Cardiac fibroblast (primary cell): ENCODE measurements at regions not wholly inside any gene's neighbourhood (a gene's known extent, or its start where the extent isn't known, plus 50 kb on each side); places are given as distances from the start of the nearest gene placed in this dataset.
A peak's percentile ranks its signal among the peaks of the same experiment; 100 is the strongest.

ENCODE experiments used
- DNase-seq, 2 donors: peaks; one replicate each; pipeline versions ENCODE4 v3.0.0 to v3.0.0-alpha.2; 2010; ENCODE audit warnings: low read depth in 2 of 2
- H3K4me3 ChIP-seq, 2 donors: replicated peaks in 1 of 2; 1 replicate in 1 of 2; 2 replicates in 1 of 2; pipeline ENCODE4 v1.5.1; 2011; ENCODE audit warnings: low read depth in 2 of 2, low read length in 2 of 2, mild to moderate bottlenecking in 2 of 2, moderate library complexity in 1 of 2
- TF ChIP-seq, protein P1 (sequence below): IDR thresholded peaks from one replicate; pipeline ENCODE4 v1.5.1; 2011; ENCODE audit warnings: low read depth, mild to moderate bottlenecking, low read length, inconsistent platforms

DNA sequence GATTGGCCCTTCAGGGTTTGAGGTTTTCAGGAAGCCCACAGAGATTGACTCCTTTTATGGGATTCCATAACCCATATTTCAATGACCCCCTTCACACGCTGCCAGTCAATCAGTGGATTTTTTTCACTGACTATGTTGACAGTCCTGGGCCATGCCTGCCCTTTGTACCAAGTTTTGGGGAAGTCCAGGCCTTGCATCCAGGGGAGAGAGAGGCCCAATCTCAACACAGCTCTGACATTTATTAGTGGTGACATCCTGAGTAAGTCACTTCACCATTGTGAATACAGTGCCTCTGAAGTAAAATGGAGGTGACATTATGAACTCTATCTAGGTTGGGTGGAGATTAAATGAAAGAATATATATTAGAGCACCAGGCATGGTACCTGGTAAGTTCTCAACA is 181.1 kb downstream of the NUFIP1 start:
- H3K4me3 ChIP-seq = no peak overlapping the region
- no peak for DNase-seq
- TF ChIP-seq, protein P1, sequence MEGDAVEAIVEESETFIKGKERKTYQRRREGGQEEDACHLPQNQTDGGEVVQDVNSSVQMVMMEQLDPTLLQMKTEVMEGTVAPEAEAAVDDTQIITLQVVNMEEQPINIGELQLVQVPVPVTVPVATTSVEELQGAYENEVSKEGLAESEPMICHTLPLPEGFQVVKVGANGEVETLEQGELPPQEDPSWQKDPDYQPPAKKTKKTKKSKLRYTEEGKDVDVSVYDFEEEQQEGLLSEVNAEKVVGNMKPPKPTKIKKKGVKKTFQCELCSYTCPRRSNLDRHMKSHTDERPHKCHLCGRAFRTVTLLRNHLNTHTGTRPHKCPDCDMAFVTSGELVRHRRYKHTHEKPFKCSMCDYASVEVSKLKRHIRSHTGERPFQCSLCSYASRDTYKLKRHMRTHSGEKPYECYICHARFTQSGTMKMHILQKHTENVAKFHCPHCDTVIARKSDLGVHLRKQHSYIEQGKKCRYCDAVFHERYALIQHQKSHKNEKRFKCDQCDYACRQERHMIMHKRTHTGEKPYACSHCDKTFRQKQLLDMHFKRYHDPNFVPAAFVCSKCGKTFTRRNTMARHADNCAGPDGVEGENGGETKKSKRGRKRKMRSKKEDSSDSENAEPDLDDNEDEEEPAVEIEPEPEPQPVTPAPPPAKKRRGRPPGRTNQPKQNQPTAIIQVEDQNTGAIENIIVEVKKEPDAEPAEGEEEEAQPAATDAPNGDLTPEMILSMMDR = no peak

DNA sequence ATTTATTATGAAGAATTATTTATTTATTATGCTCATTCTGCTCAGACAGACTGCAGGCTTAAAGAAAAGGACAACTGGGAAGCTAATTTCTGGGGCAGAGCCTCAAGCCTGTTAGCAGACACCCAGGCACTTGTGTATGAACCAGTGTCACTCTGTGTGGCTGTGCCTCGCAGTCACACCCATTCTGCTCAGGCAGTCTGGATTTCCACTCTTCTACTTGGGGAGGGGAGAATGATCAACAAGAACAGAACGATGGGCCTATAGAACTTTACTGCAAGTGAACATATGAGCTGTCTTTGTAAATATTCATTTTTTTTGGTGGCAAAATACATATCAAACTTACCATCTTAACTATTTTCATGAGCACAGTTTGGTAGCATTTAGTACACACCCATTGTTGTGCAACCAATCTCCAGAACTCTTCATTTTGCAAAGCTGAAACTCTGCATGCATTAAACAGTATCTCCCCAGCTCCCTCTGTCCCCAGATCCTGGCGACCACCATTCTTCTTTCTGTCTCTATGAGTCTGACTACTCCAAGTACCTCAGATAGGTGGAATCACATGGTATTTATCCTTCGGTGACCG is 181.7 kb downstream of the NUFIP1 start:
- H3K4me3 ChIP-seq = no peak overlapping the region
- DNase-seq = no peak
- TF ChIP-seq, protein P1 = no peak

DNA sequence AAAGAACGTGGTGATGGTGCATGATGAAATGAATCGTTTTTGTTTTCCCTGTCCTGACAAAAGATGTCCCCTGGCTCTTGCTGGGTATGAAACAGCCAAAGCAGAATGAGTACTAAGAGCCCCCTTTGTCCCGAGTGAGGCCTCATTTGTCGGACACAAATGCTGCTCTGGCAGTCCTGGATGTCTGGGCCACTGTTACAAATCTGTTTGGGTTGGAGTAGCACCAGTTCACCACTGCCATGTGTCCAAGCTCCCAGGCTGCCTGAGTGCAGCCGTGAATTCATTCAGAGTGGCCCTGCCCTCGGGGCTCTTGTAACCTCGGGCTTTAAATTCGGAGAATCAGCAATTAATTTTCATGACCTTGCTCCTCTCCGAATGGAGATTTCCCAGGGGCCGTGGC is 182.4 kb downstream of the NUFIP1 start:
- TF ChIP-seq, protein P1 = no peak
- no peak overlapping the region for H3K4me3 ChIP-seq
- no peak for DNase-seq

DNA sequence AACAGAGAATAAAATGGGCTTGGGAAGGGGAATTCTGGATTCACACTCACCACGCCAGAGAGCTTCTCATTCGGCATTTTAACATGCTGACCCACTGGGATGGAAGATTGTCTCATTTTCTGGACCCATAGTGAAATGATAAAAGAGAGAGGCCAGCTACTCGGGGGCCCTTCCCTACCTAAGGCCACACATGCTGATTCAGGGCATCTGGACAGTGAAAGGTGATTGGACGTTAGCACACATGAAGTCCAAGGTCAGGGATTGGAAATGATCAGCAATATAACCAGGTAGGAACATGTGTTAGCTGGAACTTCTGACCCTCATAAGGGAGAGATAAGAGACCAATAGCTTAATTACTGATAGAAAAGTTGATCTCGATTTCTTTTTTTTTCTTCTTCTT is 183.7 kb downstream of the NUFIP1 start:
- no peak overlapping the region for H3K4me3 ChIP-seq
- DNase-seq = no peak
- TF ChIP-seq, protein P1 = no peak

DNA sequence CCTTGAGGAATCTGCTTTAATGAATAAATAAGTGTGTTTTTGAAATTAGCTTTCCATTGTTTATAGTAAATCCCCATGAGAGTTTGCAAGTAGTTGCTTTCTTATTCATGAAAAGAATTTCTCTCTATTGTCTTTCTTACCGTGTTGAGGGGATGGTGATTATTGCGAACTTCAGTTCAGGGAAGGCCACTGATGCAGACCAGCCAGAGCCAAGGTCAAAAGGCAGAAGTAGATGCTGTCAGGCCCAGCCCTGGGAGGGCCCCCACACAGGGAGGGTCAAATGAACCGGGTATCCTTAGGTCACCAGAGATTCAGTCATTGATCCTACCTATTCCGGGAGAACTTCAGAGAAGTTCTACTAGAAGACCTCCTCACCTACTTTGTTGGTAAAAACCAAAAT is 185.9 kb downstream of the NUFIP1 start:
- H3K4me3 ChIP-seq = no peak overlapping the region
- TF ChIP-seq, protein P1 = no peak
- DNase-seq = peak in 1 of 2 donors; percentile 23

DNA sequence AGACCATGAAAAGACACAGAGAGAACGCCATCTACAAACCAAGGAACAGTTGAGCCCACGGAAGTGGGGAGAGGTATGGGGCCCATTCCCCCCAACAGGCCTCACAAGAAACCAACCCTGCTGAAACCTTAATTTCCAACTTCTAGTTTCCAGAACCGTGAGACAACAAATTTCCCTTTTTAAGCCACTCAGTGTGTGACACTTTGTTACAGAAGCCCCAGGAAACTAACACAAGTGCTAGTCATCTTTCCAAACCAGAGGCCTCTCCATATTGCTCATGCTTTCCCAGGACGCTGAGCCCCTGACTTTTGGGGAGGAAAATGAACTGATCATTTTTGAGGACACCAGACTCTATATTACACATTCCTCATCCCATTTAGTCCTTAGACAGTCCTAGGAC is 186.8 kb downstream of the NUFIP1 start:
- DNase-seq = no peak
- no peak overlapping the region for H3K4me3 ChIP-seq
- TF ChIP-seq, protein P1 = no peak

DNA sequence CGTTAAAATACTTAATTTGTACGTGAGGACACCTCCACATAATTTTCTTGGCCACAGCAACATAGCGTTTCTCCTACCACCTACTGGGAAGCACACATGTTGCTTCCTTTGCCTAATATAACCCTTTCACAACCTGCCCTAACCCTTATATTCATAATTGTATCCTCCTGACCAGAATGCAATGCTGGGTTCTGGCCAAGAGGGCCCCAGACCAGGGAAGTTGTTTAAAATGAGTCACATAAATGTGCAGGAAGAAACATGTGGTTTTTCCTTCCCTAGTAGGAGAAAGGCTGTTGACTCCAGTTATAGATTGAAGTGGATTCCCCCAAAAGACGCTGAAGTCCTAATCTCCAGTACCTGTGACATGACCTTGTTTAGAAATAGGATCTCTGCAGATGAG is 187.3 kb downstream of the NUFIP1 start:
- peak; percentile 82 to 83 for DNase-seq
- H3K4me3 ChIP-seq = no peak overlapping the region
- TF ChIP-seq, protein P1 = no peak
